ENCODE measurements at regions not wholly inside any gene's neighbourhood (a gene's known extent, or its start where the extent isn't known, plus 50 kb on each side); places are given as distances from the start of the nearest gene placed in this dataset.

DNA sequence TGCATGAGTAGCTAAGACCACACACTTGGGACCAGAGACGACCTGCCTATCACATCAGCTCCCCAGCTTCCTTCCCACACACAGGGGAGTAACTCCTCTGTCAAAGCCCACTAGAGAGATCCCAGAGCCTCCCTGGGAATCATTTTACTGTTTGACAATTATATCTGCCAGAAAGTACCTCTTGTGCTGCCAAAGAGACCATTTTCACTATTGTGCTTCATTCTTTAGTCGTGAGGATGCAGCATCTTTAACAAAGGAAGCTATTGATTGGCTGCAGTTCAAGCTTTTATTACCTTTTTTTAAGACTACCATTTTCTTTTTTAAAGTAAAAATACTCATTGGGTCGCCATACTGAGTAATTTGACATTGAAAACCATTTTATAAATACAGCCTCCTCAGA is 194.5 kb upstream of the RGS6 start:
- H3K27me3 ChIP-seq (ENCODE audit: control insufficient read depth in 4 of 4, insufficient read depth in 4 of 4, low read length in 3 of 4) = no peaks in the 10 kb centered on the region
- no peaks in the 10 kb centered on the region for H3K9me3 ChIP-seq (ENCODE audit: control insufficient read depth in 4 of 4, low read length in 3 of 4)
- no peak overlapping the region for H3K27ac ChIP-seq (ENCODE audit: low read depth in 1 of 2, low read length in 2 of 2)
- DNase-seq (ENCODE audit: low spot score) = no peak
- no peak for TF ChIP-seq TAF1 (conservative IDR thresholded peaks at IDR 0.05)
- TF ChIP-seq, protein P1, sequence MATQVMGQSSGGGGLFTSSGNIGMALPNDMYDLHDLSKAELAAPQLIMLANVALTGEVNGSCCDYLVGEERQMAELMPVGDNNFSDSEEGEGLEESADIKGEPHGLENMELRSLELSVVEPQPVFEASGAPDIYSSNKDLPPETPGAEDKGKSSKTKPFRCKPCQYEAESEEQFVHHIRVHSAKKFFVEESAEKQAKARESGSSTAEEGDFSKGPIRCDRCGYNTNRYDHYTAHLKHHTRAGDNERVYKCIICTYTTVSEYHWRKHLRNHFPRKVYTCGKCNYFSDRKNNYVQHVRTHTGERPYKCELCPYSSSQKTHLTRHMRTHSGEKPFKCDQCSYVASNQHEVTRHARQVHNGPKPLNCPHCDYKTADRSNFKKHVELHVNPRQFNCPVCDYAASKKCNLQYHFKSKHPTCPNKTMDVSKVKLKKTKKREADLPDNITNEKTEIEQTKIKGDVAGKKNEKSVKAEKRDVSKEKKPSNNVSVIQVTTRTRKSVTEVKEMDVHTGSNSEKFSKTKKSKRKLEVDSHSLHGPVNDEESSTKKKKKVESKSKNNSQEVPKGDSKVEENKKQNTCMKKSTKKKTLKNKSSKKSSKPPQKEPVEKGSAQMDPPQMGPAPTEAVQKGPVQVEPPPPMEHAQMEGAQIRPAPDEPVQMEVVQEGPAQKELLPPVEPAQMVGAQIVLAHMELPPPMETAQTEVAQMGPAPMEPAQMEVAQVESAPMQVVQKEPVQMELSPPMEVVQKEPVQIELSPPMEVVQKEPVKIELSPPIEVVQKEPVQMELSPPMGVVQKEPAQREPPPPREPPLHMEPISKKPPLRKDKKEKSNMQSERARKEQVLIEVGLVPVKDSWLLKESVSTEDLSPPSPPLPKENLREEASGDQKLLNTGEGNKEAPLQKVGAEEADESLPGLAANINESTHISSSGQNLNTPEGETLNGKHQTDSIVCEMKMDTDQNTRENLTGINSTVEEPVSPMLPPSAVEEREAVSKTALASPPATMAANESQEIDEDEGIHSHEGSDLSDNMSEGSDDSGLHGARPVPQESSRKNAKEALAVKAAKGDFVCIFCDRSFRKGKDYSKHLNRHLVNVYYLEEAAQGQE (IDR thresholded peaks at IDR 0.05) = no peak
- TF ChIP-seq, protein P2, sequence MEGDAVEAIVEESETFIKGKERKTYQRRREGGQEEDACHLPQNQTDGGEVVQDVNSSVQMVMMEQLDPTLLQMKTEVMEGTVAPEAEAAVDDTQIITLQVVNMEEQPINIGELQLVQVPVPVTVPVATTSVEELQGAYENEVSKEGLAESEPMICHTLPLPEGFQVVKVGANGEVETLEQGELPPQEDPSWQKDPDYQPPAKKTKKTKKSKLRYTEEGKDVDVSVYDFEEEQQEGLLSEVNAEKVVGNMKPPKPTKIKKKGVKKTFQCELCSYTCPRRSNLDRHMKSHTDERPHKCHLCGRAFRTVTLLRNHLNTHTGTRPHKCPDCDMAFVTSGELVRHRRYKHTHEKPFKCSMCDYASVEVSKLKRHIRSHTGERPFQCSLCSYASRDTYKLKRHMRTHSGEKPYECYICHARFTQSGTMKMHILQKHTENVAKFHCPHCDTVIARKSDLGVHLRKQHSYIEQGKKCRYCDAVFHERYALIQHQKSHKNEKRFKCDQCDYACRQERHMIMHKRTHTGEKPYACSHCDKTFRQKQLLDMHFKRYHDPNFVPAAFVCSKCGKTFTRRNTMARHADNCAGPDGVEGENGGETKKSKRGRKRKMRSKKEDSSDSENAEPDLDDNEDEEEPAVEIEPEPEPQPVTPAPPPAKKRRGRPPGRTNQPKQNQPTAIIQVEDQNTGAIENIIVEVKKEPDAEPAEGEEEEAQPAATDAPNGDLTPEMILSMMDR (IDR thresholded peaks at IDR 0.05; ENCODE audit: low read depth, low read length, missing input control) = no peak
- no peak for TF ChIP-seq HNF4A (conservative IDR thresholded peaks at IDR 0.05)
- TF ChIP-seq FOXA2 (IDR thresholded peaks at IDR 0.05) = no peak
- no peaks in the 10 kb centered on the region for H3K4me1 ChIP-seq (ENCODE audit: control insufficient read depth in 4 of 4, insufficient read depth in 4 of 4, low read length in 3 of 4)
- WGBS = 95% methylated on average over 3 of the region's 3 CpGs
- peaks cover 3 to 44% (median 31%) of the 10 kb centered on the region in 4 donors for H3K36me3 ChIP-seq (ENCODE audit: control insufficient read depth in 4 of 4, insufficient read depth in 3 of 4, low read depth in 1 of 4, low read length in 3 of 4)
- H3K9ac ChIP-seq (ENCODE audit: low read depth in 1 of 2, low read length in 2 of 2) = no peak overlapping the region
- no peak overlapping the region for H3K4me3 ChIP-seq (ENCODE audit: low read depth in 1 of 3, low read length in 3 of 3)

- peaks cover 1 to 37% (median 22%) of the 10 kb centered on the region in 4 donors for H3K36me3 ChIP-seq (ENCODE audit: control insufficient read depth in 4 of 4, insufficient read depth in 3 of 4, low read depth in 1 of 4, low read length in 3 of 4)
- H3K9ac ChIP-seq (ENCODE audit: low read depth in 1 of 2, low read length in 2 of 2) = no peak overlapping the region
- H3K27ac ChIP-seq (ENCODE audit: low read depth in 1 of 2, low read length in 2 of 2) = no peak overlapping the region
These were observed 192.8 kb upstream of the RGS6 start for GRCh38 chr14:71739273-71739990.

GRCh38 chr14:71741241-71741640 is 191.0 kb upstream of the RGS6 start:
- no peak overlapping the region for H3K4me3 ChIP-seq (ENCODE audit: low read depth in 1 of 3, low read length in 3 of 3)
- H3K9ac ChIP-seq (ENCODE audit: low read depth in 1 of 2, low read length in 2 of 2) = no peak overlapping the region
- no peak overlapping the region for H3K27ac ChIP-seq (ENCODE audit: low read depth in 1 of 2, low read length in 2 of 2)
- 97% methylated on average over 5 of the region's 5 CpGs for WGBS
- no peaks in the 10 kb centered on the region for H3K27me3 ChIP-seq (ENCODE audit: control insufficient read depth in 4 of 4, insufficient read depth in 4 of 4, low read length in 3 of 4)
- TF ChIP-seq YY1 (IDR thresholded peaks at IDR 0.05) = no peak
- TF ChIP-seq EGR1 (IDR thresholded peaks at IDR 0.05; ENCODE audit: low read depth in 2 of 2) = no peak
- H3K9me3 ChIP-seq (ENCODE audit: control insufficient read depth in 4 of 4, low read length in 3 of 4) = no peaks in the 10 kb centered on the region
- H3K36me3 ChIP-seq (ENCODE audit: control insufficient read depth in 4 of 4, insufficient read depth in 3 of 4, low read depth in 1 of 4, low read length in 3 of 4) = peaks cover 1 to 25% (median 13%) of the 10 kb centered on the region in 4 donors
- no peak for DNase-seq (ENCODE audit: low spot score)
- no peaks in the 10 kb centered on the region for H3K4me1 ChIP-seq (ENCODE audit: control insufficient read depth in 4 of 4, insufficient read depth in 4 of 4, low read length in 3 of 4)

More at GRCh38 chr14:71739273-71739990, 192.8 kb upstream of the RGS6 start:
- Histone ChIP-seq H3K4me1 (ENCODE audit: control insufficient read depth in 4 of 4, insufficient read depth in 4 of 4, low read length in 3 of 4) (no peaks in the 10 kb centered on the region), H3K27me3 (ENCODE audit: control insufficient read depth in 4 of 4, insufficient read depth in 4 of 4, low read length in 3 of 4) (no peaks in the 10 kb centered on the region), H3K4me3 (ENCODE audit: low read depth in 1 of 3, low read length in 3 of 3) (no peak overlapping the region), H3K9me3 (ENCODE audit: control insufficient read depth in 4 of 4, low read length in 3 of 4) (no peaks in the 10 kb centered on the region)
- 84% methylated on average over 5 of the region's 5 CpGs for WGBS
- no peak for DNase-seq (ENCODE audit: low spot score)
- peak in 1 of 2 donors; percentile 53 for TF ChIP-seq GABPA (IDR thresholded peaks at IDR 0.05 in 1 of 2, conservative IDR thresholded peaks at IDR 0.05 in 1 of 2)
- TF ChIP-seq, protein P3, sequence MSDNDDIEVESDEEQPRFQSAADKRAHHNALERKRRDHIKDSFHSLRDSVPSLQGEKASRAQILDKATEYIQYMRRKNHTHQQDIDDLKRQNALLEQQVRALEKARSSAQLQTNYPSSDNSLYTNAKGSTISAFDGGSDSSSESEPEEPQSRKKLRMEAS (IDR thresholded peaks at IDR 0.05) = no peak
